ENCODE measurements at regions not wholly inside any gene's neighbourhood (a gene's known extent, or its start where the extent isn't known, plus 50 kb on each side); places are given as distances from the start of the nearest gene placed in this dataset.

DNA sequence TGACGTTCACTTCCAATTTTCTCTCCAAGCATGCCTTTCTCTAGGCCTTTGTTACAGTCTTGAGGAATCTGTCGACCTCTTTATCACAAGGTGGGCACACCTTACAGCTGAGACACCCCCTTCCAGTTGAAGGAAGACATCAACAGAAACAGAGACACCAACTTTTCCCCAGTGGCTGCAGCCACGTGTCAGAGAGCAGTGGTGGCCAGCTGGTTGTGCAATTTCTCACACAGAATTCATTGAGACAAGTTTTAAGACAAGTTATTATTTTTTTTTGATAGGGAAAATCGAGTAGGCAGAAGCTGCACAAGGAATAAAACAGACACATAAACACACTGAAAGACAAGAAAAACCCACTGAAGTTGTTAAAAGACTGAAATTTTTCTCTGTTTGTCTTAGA, 436.7 kb upstream of the MDFIC2 start:
- no peak overlapping the region for H3K4me2 ChIP-seq
- CTCF ChIA-PET: no interaction called here
- POLR2A ChIA-PET: no interaction called here
- H3K4me1 ChIP-seq: no peaks in the 10 kb centered on the region
- FAIRE-seq (no peak), ATAC-seq (no peak), DNase-seq (ENCODE audit: low read depth in 1 of 2, low spot score in 1 of 2) (no peak)
- no peak overlapping the region for H3K27ac ChIP-seq
- no peak overlapping the region for H3K4me3 ChIP-seq
- 19% methylated on average over 4 of the region's 4 CpGs for WGBS (ENCODE audit: missing lambda C conversion rate)
- H3K9me3 ChIP-seq: no peaks in the 10 kb centered on the region
- no peak for TF ChIP-seq TP53 (CRISPR knock-in tag; IDR thresholded peaks at IDR 0.05)
- TF ChIP-seq, protein P1, sequence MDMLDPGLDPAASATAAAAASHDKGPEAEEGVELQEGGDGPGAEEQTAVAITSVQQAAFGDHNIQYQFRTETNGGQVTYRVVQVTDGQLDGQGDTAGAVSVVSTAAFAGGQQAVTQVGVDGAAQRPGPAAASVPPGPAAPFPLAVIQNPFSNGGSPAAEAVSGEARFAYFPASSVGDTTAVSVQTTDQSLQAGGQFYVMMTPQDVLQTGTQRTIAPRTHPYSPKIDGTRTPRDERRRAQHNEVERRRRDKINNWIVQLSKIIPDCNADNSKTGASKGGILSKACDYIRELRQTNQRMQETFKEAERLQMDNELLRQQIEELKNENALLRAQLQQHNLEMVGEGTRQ (IDR thresholded peaks at IDR 0.05): no peak
- no peak for TF ChIP-seq KDM1A (IDR thresholded peaks at IDR 0.05; ENCODE audit: low read depth)
- no peak for TF ChIP-seq POLR2AphosphoS2 (conservative IDR thresholded peaks at IDR 0.05; ENCODE audit: low read length)
- TF ChIP-seq FOSB (CRISPR knock-in tag; IDR thresholded peaks at IDR 0.05): no peak
- TF ChIP-seq NPAS2 (CRISPR knock-in tag; IDR thresholded peaks at IDR 0.05; ENCODE audit: borderline replicate concordance): no peak
- TF ChIP-seq MAFK (IDR thresholded peaks at IDR 0.05; ENCODE audit: partially characterized antibody): no peak
- TF ChIP-seq, protein P2, sequence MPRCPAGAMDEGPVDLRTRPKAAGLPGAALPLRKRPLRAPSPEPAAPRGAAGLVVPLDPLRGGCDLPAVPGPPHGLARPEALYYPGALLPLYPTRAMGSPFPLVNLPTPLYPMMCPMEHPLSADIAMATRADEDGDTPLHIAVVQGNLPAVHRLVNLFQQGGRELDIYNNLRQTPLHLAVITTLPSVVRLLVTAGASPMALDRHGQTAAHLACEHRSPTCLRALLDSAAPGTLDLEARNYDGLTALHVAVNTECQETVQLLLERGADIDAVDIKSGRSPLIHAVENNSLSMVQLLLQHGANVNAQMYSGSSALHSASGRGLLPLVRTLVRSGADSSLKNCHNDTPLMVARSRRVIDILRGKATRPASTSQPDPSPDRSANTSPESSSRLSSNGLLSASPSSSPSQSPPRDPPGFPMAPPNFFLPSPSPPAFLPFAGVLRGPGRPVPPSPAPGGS (IDR thresholded peaks at IDR 0.05): no peak
- TF ChIP-seq, protein P3, sequence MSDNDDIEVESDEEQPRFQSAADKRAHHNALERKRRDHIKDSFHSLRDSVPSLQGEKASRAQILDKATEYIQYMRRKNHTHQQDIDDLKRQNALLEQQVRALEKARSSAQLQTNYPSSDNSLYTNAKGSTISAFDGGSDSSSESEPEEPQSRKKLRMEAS (IDR thresholded peaks at IDR 0.05): no peak

DNA sequence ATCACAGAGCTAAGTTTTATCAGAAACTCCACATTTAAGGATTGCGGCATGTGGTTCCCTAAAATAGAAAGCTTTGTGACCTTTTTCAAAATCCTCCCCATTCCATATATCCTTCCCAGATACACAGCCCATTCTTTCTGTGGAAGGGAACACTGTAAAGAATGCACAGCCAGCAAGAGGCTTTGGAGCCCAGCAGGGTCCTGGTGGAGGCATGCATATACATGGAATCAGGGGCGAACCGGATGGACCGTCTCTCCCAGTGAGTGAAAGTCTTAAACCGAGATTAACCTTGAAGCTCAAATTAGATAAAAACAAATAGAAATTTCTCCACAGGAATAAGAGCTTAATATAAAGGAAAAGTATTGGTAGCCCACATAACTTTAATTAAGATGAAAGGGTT, 436.2 kb upstream of the MDFIC2 start:
- Histone ChIP-seq H3K9me3 (no peaks in the 10 kb centered on the region), H3K4me1 (no peaks in the 10 kb centered on the region), H3K4me3 (no peak overlapping the region), H3K4me2 (no peak overlapping the region), H3K27ac (no peak overlapping the region)
- ChIA-PET CTCF (no interaction called here), POLR2A (no interaction called here)
- TF ChIP-seq CHD2 (IDR thresholded peaks at IDR 0.05; ENCODE audit: low read length, partially characterized antibody): no peak
- TF ChIP-seq GATA3 (IDR thresholded peaks at IDR 0.05; ENCODE audit: borderline replicate concordance): no peak
- FAIRE-seq (no peak), ATAC-seq (no peak), DNase-seq (ENCODE audit: low read depth in 1 of 2, low spot score in 1 of 2) (no peak)
- 77% methylated on average over 5 of the region's 5 CpGs for WGBS (ENCODE audit: missing lambda C conversion rate)

DNA sequence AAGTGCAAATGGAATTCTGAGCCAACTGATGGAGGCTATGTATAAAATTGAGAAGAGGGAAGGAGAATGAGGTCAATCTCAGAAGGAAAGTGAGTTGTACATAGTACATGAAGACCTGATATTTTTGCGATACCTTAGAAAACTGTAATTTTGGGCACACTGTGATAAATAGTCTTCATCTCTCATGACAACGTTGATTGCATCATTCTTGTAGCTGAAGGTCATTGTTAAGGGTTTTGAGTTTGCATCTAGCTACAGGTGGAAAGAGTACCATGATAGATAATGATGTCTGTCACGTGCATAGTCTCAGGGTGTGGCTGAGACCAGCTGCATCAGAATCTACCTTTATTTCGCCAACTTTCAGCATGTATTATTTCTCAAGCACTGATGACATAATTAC, 435.4 kb upstream of the MDFIC2 start:
- WGBS (ENCODE audit: missing lambda C conversion rate): 44% methylated on average over 4 of the region's 4 CpGs
- ATAC-seq (no peak), DNase-seq (ENCODE audit: low read depth in 1 of 2, low spot score in 1 of 2) (no peak), FAIRE-seq (no peak)
- no peaks in the 10 kb centered on the region for H3K4me1 ChIP-seq
- H3K4me3 ChIP-seq: no peak overlapping the region
- H3K9me3 ChIP-seq: no peaks in the 10 kb centered on the region
- no peak overlapping the region for H3K27ac ChIP-seq
- CTCF ChIA-PET: no interaction called here
- TF ChIP-seq ZFP36 (IDR thresholded peaks at IDR 0.05; ENCODE audit: borderline replicate concordance, partially characterized antibody): no peak
- TF ChIP-seq EHMT2 (IDR thresholded peaks at IDR 0.05; ENCODE audit: low read depth): no peak
- TF ChIP-seq RAD21 (conservative IDR thresholded peaks at IDR 0.05 in 1 of 2, IDR thresholded peaks at IDR 0.05 in 1 of 2): no peak
- no peak for TF ChIP-seq PHF8 (IDR thresholded peaks at IDR 0.05; ENCODE audit: borderline replicate concordance, low read depth)
- TF ChIP-seq FOXS1 (CRISPR knock-in tag; IDR thresholded peaks at IDR 0.05): no peak
- no peak for TF ChIP-seq FOSL2 (IDR thresholded peaks at IDR 0.05)
- TF ChIP-seq FOSL2 (CRISPR knock-in tag; IDR thresholded peaks at IDR 0.05): no peak
- TF ChIP-seq HOXA7 (CRISPR knock-in tag; IDR thresholded peaks at IDR 0.05): no peak
- no peak for TF ChIP-seq SREBF2 (IDR thresholded peaks at IDR 0.05)
- TF ChIP-seq RCOR1 (IDR thresholded peaks at IDR 0.05; ENCODE audit: low read depth, low read length): no peak
- no peak for TF ChIP-seq JUNB (IDR thresholded peaks at IDR 0.05)
- TF ChIP-seq CBX2 (IDR thresholded peaks at IDR 0.05; ENCODE audit: borderline replicate concordance, low read depth): no peak
- TF ChIP-seq EP300 (IDR thresholded peaks at IDR 0.05): no peak
- TF ChIP-seq, protein P4, sequence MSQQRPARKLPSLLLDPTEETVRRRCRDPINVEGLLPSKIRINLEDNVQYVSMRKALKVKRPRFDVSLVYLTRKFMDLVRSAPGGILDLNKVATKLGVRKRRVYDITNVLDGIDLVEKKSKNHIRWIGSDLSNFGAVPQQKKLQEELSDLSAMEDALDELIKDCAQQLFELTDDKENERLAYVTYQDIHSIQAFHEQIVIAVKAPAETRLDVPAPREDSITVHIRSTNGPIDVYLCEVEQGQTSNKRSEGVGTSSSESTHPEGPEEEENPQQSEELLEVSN (IDR thresholded peaks at IDR 0.05; ENCODE audit: borderline replicate concordance, low read depth): no peak
- no peak for TF ChIP-seq MAZ (IDR thresholded peaks at IDR 0.05; ENCODE audit: borderline replicate concordance, low read depth, low read length)
- TF ChIP-seq GATA3 (IDR thresholded peaks at IDR 0.05; ENCODE audit: borderline replicate concordance): no peak
- POLR2A ChIA-PET: no interaction called here
- H3K4me2 ChIP-seq: no peak overlapping the region

Measured in A549 (cell line).